HL-60 (cell line): ENCODE measurements at regions not wholly inside any gene's neighbourhood (a gene's known extent, or its start where the extent isn't known, plus 50 kb on each side); places are given as distances from the start of the nearest gene placed in this dataset.

ENCODE experiments used
- CTCF ChIP-seq: IDR thresholded peaks from one replicate; pipeline ENCODE4 v1.5.1; 2011; ENCODE audit warnings: low read length, control low read depth, inconsistent platforms; ENCODE audit not compliant: insufficient read depth
- GABPA ChIP-seq: IDR thresholded peaks from 2 replicates; pipeline ENCODE4 v1.6.1; 2012; ENCODE audit warnings: low read depth
- POLR2AphosphoS5 ChIP-seq: IDR thresholded peaks from 2 replicates; pipeline ENCODE4 v1.6.1; 2012; ENCODE audit warnings: low read depth
- SPI1 ChIP-seq: IDR thresholded peaks from 2 replicates; pipeline ENCODE4 v1.6.1; 2012; ENCODE audit warnings: low read depth, mild to moderate bottlenecking, borderline replicate concordance

DNA sequence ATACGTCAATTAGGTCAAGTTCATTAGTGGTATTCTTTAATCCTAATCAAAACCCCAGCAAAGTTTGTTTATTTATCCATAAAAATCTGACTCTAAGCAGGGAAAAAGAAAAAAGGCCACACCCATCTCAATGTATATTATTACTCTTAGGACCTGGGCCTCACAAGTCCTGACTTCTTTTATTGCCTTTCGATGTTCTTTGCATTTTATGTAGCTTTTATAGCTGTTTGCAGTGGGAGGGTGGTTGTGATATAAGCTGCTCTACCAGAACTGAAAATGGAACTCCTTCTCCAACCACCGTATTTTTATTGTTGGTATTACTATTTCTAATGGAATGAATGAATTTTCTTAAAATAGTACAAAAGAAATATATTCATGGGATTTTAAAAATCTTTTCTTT lies 163.3 kb upstream of the FAM47C start:
- TF ChIP-seq POLR2AphosphoS5, result no peak
- TF ChIP-seq CTCF, result no peak
- no peak for TF ChIP-seq GABPA
- no peak for TF ChIP-seq SPI1
